Epithelial cell of prostate (primary cell): ENCODE measurements at regions not wholly inside any gene's neighbourhood (a gene's known extent, or its start where the extent isn't known, plus 50 kb on each side); places are given as distances from the start of the nearest gene placed in this dataset.
A peak's percentile ranks its signal among the peaks of the same experiment; 100 is the strongest.

Source experiments
- DNase-seq: peaks from one replicate; pipeline ENCODE4 v3.0.0-alpha.2; 2011; ENCODE audit warnings: low read depth, low spot score
- H3K27ac ChIP-seq: fragments of 450-650 bp; 2 replicates; pipeline ENCODE4 v1.5.1; 2017; ENCODE audit warnings: mild to moderate bottlenecking

DNA sequence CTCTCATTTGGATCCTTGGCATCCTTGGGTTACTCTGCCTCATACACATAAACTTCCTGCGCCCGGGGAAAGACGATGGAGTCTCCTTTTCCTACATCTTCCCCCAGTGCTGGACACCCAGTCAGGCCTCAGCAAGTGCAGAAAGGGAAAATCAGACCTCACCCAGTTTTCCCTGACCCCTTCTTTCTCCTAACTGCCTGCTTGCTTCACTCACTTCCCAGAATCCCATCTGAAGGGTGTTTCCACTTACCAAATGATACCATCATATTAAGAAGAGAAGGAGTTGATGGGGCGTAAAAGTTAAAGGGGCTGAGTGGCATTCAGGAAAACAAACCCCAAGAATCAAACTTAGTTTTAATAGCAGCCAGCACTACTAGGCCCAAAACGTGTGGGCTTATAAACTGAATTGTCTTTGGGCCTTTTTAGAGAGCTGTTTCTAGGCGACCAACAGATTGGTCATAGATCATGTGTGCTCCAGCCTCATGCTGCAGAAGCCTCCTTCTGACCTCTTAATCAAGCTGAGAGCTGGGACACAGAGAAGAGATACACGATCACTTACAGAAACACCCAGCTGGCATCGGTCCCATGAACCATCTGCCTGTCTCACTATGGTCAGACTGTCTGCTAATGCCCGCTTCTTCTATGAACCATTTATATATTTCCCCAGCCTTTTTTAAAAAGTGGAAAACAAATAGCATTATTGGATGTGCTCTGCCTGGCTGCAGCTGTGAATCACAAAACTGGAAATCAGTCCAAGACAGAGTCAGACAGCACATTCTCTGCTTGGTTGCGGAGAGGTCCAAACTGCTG, 165.7 kb upstream of the SLC14A2 start:
- no peak overlapping the region for H3K27ac ChIP-seq
- no peak for DNase-seq

DNA sequence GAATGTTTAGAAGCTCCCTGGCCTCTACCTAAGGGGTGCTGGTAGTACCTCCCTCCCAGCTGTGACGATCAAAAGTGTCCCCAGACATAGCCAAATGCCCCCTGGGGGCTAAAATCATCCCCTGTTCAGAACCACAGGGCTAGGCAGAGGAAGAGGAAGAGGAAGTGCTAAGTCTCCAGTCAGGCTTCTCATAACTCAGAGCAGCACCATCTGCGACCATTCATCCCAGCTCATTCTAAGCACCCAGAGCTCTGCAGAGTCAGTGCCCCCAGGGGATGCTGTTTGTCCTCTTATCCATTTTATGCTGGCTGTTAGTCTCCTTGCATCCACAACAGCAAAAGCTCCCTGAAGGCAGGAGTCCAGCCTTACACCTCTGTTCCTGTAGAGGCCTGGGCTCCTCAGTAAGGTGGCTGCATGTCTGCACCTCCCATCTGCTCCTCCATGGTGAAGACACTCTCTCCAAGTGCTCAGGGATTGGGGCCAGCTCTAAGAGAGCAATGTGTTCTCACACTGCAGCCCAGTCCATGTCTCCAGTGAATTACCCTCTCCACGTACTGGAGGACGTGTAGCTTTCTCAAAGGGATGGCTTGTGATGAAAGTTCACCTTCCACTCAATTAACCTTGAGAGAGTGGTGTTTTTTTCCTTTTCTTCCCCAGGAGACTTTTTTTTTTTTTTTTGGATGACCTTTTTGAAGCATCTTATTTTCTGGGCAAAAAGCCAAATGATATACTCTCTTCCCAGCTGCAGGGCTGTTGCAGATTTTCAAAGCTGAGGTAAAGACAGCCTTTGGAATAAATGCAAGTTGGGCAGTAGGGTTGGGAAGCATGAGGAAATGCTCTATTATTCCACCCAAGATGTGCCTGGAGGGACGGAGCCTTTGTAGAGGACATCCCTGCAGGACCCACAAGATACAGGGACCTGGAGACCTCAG, 158.9 kb upstream of the SLC14A2 start:
- no peak for DNase-seq
- H3K27ac ChIP-seq, result no peak overlapping the region

DNA sequence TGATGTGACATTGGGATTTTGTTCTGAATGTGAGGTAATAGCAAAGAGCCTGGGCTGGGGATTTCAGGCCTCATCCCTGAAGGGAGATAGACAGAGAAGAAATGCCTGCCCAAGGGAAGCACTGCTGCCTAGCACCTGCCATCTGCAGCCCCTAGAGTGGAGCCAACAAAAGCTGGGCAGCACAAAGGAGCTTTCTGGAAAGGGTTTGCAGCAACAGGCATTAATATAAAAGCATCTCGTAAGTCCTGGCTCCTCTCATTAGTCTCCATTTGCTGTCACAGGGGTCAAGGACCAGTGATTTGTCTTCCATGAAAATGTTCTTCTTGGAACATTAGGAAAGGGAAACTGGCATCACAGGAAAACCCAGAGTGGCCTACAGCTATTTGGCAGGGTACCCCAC, 157.2 kb upstream of the SLC14A2 start:
- DNase-seq, result no peak
- no peak overlapping the region for H3K27ac ChIP-seq

DNA sequence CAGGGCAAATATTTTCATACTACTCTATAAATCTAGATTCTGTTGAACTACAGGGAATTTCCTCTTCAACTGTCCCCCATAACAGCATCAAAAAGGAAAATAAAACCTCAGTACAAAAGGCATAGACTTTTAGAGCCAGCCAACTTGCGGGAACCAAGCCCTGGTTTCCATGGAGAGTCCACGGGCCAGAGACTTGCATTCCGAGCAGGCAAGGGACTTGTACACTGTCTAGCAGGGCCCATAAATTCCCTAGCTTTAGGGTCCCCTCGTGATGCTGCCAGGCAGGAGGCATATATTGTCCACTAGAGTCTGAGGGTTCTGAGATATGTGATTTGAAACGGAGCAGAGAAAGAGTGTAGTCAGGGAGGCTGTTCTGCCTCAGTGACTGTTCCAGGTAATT, 153.1 kb upstream of the SLC14A2 start:
- DNase-seq, result no peak
- no peak overlapping the region for H3K27ac ChIP-seq

DNA sequence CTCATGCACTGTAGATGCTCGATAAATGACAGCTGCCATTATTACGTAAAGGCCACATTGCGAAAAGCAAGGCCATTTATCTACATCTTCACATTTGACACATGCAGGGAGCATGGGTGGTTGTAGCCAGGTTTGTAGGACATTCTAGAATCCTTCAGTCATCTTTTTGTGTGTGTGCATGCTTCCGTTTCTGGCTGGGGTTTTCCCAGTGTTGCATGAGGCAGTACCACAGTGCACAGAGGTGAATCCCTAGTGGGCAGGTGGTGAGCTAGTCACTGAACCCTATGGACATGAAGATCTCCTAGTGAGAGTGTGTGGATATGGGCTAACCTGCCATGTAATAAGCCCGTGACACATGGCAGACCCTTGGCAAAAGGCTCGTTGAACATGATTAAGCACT, 151.8 kb upstream of the SLC14A2 start:
- DNase-seq, result no peak
- H3K27ac ChIP-seq, result no peak overlapping the region

DNA sequence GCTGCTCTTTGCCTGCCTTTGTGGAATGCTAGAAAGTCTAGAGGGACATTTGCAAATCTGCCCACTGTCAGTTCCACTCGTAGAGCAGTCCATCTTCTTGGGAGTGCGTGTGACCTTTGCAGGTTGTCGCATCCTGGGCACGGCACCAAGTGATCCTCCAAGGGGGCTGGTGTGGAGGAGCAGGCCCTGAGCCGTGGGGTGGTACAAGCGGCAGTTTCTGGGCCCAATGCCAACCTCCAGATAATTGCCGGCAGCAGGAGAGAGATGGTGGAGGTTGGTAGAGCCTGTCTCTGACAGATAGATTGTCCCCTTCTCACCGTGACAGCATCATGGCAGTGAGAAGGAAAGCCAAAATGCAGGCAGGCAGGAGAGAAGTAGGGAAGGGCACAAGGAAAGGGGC, 150.7 kb upstream of the SLC14A2 start:
- no peak for DNase-seq
- H3K27ac ChIP-seq, result no peak overlapping the region

DNA sequence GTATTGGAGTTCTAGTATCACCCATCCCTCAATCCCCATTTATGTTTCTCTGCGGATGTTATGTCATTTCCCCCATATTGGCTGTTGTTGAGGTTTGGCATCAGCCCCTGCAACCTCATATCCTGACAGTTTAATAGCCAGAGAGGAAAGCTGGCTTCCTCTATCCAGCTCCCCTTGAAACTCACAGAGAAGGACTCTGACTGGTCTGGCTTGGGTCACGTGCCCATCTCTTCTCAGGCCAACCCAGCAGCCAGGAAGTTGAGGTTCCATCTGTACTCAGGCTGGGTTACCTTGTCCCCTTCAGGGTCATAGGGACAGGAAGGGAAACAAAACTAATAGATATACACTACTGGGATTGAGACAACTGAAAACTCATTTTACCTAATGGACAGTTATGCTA, 148.0 kb upstream of the SLC14A2 start:
- no peak for DNase-seq
- H3K27ac ChIP-seq, result no peak overlapping the region

DNA sequence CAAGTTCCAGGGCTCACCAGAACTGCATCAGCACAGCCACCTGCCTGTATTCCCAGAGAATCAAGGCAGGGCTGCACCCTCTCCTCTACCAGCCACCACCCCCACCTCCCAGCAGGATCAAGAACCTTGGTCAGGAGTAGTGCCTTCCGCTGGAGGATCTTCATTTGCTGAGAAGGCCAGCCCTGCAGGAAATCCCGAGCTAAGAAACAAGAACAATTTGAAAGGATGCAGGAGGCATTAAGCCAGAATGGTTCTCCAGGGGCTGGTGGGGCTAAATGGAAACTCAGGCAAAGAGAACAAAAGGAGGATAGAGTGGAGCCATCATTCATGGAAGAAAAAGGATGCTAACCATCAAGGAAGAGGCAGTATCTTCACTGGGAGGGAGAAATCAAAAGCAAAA, 147.3 kb upstream of the SLC14A2 start:
- DNase-seq, result no peak
- H3K27ac ChIP-seq, result no peak overlapping the region

DNA sequence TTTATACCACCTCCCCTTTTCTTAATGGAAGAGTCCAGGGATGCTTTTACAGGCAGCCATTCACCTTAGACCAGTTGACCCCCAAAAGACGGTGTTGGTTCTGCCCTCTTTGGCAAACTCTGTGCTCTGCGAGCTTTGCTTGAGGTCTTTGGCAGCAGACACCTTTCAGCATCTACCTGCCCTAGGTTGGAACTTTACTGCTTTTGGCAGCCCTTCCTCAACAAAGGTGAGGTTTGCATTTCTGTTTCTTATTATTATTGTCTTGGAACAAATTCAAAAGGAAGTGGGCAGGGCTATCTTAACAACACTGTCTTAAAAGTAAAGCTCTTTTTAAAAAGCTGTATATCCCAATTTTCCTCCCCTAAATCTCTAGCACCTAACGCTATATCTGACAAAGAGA, 136.4 kb upstream of the SLC14A2 start:
- H3K27ac ChIP-seq, result no peak overlapping the region
- no peak for DNase-seq

DNA sequence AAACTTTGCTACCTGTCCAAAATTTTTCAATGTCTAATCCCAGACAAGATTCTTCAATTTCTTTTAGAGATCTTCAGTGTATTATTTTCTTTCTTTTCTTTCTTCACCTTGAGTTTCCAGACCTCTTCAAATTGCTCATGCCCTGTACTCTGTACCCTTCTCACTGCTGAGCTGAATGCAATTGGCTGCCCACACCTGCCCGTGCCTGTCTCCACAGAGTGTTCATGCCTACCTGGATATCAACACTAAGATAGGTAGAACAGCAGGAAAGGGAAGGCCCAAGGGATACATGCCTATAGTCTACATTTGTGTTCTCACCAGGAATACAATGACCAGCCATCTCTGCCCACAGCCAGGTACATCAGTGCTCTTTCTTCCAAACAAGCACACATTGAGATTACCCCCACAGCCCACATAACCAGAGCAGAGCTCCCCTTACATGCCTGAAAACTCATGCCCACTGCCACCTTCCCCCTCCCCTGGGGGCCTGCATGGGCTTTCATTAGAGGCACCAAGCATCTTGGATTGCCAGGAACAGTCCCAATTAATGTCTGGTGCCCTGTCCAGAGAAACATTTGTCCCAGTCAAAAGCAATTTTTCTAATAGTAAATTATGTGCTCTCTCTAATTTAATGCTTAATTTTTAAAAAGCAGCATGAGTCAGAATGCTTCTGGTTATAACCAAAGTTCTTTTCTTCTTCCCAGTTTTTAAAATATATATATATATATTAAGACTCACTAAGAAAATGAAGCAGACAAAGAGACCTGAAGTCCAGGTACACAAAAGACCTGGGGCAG, 134.9 kb upstream of the SLC14A2 start:
- H3K27ac ChIP-seq, result no peak overlapping the region
- no peak for DNase-seq

DNA sequence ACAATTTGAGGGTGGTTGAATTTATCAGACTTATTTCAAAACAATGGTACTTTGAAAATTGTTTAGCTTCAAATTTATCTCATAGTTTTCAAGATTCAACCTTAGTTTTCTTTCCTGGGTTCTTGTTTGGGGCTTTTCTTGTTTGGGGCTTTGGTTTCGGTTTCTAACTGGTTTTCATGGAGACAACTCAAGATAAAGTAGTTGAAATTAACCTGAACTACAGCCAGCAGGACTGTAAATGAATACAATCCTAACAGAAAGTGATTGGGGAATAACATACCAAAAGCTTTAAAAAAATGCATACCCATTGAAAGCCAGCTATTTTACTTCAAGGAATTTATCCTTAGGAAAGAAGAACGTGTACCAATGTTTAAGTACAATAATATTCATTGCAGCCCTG, 133.5 kb upstream of the SLC14A2 start:
- no peak overlapping the region for H3K27ac ChIP-seq
- DNase-seq, result no peak

DNA sequence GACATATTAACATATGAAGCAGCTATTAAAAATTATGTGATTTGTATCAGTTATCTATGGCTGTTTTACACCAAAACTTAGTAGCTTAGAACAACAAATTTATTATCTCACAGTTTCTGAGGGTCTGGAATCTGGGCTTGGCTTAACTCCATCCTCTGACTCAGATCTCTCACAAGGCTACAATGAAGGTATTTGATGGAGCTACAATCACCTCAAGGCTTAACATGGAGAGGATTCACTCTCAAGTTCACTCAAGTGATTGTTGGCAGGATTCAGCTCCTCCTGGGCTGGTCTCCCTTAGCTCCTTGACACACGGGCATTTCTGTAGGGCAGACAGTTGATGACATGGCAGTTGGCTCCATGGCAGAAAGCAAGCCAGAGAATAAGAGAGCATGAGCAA, 133.0 kb upstream of the SLC14A2 start:
- H3K27ac ChIP-seq, result no peak overlapping the region
- no peak for DNase-seq

DNA sequence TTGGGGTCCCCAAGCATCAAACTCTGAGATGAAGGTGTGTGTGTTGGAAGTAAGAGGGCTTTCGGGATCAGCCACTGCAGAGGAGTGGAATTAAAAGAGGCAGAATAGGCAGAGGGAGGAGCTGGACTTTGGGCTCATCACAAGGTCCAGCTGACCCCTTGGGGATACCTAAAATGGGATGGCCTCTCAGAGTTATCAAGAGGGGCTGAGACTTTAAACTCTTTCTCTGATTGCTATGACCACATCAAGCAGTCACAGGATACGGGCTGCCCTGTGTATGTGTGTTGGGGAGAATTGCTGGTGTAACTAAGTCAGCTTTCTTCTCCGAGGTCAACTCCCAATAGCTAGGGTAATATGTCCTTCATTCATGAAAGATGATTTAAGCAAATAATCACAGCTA, 127.7 kb upstream of the SLC14A2 start:
- DNase-seq, result no peak
- no peak overlapping the region for H3K27ac ChIP-seq

DNA sequence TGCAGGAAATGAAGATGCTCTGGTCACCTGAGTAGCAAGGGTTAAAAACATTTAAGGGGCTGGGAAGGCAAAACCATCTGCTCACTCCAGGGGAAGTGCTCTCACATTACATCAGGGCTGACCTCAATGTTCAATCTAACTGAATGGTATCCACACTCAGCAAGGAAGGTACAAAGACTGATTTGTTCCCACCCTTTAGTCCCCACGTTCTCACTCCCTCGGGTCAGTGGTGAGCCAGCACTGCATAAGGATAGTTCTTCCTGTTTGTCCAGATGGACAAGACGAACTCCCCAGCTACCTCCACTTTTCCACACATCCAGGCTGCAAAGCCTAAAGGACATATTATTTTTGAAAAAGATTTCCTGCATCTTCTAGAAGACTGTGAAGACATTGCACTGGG, 126.6 kb upstream of the SLC14A2 start:
- H3K27ac ChIP-seq, result no peak overlapping the region
- DNase-seq, result no peak

DNA sequence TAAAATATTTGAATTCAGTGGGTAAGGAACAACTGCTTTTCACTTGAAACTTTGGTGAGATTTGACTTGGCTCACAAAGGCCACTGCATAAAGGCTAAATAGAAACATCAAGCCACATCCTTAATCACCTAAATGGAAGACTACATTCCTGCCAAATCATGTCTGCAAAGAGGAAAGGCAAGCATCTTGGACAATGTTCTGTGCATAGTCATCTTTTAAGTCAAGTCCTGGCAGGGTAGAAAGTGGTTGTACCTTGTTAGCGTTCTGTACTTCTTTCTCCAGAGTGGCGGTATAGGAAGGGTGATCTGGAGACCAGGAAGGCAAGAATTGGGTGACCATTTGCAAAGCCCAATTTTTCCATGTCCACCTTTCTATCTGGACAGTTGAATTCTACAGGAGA, 121.4 kb upstream of the SLC14A2 start:
- DNase-seq, result peak; percentile 39
- peak overlapping the region; percentile 34 for H3K27ac ChIP-seq

DNA sequence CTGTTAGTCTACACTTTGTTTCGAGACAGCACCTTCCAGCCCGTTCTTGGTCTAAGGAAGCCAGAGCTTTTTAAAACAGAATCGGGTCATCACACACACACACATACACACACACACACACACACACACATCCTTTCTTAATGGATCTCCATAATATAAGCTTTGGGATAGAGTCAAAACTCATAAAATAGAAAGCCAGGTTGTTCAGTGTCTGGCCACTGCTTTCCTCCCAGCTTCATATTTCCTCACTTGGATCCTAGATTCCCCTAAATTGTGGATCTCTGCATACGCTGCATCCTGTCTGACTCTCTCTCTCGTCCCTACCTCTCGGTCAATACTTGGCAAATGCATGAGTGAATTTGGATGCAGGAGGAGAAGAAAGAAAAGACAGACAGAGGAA, 120.5 kb upstream of the SLC14A2 start:
- no peak overlapping the region for H3K27ac ChIP-seq
- no peak for DNase-seq

DNA sequence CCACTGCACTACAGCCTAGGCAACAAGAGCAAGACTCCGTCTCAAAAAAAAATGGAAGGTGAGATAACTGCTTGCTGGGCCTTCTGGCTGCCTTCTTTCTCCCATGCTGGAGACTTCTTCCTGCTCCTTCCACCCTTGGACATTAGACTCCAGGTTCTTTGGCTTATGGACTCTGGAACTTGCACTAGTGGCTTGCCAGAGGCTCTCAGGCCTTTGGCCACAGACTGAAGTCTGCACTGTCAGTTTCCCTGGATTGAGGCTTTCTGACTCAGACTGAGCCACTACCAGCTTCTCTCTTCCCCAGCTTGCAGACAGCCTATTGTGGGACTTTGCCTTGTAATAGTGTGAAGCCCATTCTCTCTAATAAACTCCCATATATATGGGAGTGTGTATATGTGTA, 118.5 kb upstream of the SLC14A2 start:
- no peak for DNase-seq
- no peak overlapping the region for H3K27ac ChIP-seq

DNA sequence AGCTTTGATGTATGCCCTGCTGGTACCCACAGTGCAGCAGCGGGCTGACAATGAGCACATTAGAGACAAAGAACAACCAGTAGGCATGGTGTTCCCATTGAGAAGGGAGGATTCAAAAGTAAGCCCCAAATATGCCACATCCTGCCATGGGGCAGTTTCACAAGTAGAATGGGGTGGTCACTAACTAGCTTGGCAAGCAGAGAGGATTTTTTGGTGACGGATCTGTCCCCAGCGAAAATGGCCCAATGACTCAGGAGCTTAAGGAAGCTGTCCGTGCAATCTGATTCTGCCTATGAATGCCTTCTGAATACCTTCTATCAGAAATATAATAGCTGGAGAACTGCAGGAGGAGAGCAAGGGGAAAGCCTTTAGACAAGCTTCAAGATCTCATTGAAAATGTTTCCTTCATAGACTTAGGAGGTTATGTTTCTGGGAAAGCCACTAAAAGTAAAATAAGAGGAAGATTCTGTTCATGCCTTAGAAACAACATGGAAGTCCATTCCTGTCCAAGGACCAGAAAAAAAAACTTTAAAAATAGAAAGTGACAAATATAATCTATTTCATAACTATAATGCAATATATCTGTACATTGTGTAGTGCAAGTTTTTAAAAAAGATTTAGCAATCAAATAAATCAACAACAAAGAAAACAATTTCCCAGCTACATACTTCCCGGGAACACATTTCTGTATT, 117.5 kb upstream of the SLC14A2 start:
- no peak for DNase-seq
- no peak overlapping the region for H3K27ac ChIP-seq

DNA sequence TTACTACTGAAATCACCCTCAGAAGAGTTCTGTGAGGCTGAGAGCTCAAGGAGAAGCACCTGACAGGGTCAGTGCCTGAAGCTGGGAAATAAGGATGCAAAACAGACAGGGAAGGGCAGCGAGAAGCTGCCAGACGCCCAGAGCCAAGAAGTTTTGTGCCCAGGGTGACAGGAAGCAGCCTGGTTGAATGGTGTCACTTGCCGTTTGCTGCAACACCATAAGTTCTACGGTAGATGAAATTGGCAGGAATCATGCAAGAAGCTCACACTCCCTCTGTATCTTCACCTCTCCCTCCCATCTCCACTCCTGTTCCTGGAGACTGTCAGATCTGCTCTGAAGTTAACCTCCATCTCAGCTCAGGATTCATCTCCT, 117.0 kb upstream of the SLC14A2 start:
- no peak overlapping the region for H3K27ac ChIP-seq
- DNase-seq, result no peak

DNA sequence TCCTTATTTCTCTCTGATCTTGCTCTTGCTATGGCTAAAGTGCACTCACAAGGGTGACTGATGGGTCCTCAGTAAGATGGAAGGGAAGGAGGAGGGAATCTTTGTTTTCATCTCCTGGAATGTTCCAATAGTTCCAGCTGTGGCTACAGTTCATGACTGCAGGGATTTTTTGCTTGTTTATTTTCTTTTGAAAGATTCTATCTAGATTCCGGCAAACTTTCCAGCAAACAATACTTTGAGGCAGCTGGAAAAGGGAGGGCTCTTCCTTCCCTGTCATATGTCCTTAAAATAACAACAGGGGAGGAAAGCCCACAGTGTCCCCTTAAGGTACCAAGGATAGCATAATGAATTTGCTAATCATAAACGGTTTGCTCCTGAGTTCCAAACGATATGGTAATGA, 111.3 kb upstream of the SLC14A2 start:
- no peak for DNase-seq
- no peak overlapping the region for H3K27ac ChIP-seq
